Esophagus squamous epithelium (tissue), 4 donors: ENCODE measurements at regions not wholly inside any gene's neighbourhood (a gene's known extent, or its start where the extent isn't known, plus 50 kb on each side); places are given as distances from the start of the nearest gene placed in this dataset.

Source experiments
- POLR2A ChIP-seq, 4 donors: fragments of 450-650 bp; IDR thresholded peaks; one replicate each; pipeline ENCODE4 v1.6.1; 2017; ENCODE audit warnings: antibody characterized with exemption in 4 of 4, mild to moderate bottlenecking in 4 of 4, moderate library complexity in 3 of 4
- TF ChIP-seq, protein P1 (sequence below), 6 experiments: fragments of 450-650 bp in 4 of 6; fragments of 200-600 bp in 2 of 6; sonication (generic) in 2 of 6; IDR thresholded peaks; one replicate each; pipeline ENCODE4 v1.5.1; 2016 to 2019; ENCODE audit warnings: antibody characterized with exemption in 6 of 6, mild to moderate bottlenecking in 4 of 6, moderate library complexity in 4 of 6

DNA sequence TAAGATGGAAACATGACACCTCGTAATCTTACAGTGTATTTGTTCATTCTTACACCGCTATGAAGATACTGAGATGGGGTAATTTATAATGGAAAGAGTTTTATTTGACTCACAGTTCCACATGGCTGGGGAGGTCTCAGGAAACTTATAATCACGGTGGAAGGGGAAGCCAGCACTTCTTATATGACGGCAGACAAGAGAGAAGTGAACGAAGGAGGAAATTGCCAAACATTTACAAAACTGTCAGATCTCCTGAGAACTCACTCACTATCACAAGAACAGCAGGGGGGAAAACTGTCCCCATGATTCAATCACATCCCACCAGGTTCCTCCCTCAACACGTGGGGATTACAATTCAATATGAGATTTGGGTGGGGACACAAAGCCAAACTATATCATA is 282.3 kb downstream of the HGF start:
- TF ChIP-seq, protein P1, sequence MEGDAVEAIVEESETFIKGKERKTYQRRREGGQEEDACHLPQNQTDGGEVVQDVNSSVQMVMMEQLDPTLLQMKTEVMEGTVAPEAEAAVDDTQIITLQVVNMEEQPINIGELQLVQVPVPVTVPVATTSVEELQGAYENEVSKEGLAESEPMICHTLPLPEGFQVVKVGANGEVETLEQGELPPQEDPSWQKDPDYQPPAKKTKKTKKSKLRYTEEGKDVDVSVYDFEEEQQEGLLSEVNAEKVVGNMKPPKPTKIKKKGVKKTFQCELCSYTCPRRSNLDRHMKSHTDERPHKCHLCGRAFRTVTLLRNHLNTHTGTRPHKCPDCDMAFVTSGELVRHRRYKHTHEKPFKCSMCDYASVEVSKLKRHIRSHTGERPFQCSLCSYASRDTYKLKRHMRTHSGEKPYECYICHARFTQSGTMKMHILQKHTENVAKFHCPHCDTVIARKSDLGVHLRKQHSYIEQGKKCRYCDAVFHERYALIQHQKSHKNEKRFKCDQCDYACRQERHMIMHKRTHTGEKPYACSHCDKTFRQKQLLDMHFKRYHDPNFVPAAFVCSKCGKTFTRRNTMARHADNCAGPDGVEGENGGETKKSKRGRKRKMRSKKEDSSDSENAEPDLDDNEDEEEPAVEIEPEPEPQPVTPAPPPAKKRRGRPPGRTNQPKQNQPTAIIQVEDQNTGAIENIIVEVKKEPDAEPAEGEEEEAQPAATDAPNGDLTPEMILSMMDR (IDR thresholded peaks at IDR 0.05), result no peak
- TF ChIP-seq POLR2A (IDR thresholded peaks at IDR 0.05), result no peak
